K562 (cell line): ENCODE measurements at regions not wholly inside any gene's neighbourhood (a gene's known extent, or its start where the extent isn't known, plus 50 kb on each side); places are given as distances from the start of the nearest gene placed in this dataset.

Source experiments
- CC2D1A ChIP-seq: fragments of 450-650 bp; IDR thresholded peaks from 2 replicates; pipeline ENCODE4 v1.6.1; 2017; ENCODE audit warnings: mild to moderate bottlenecking
- EHMT2 ChIP-seq: fragments of 450-650 bp; IDR thresholded peaks from 2 replicates; pipeline ENCODE4 v1.6.1; 2018; ENCODE audit warnings: antibody characterized with exemption
- MBD1 ChIP-seq: fragments of 250-450 bp; sonication (Bioruptor Pico); IDR thresholded peaks from 2 replicates; pipeline ENCODE4 v1.8.0; 2022; ENCODE audit warnings: inconsistent platforms
- MCM5 ChIP-seq: fragments of 450-650 bp; IDR thresholded peaks from 2 replicates; pipeline ENCODE4 v1.6.1; 2016; ENCODE audit warnings: low read depth
- PREB ChIP-seq: sonication (generic); formaldehyde crosslinking; IDR thresholded peaks from 2 replicates; pipeline ENCODE4 v1.8.1; 2023; ENCODE audit warnings: mild to moderate bottlenecking, missing genetic modification reagents
- RBBP5 ChIP-seq: fragments of 200-600 bp; sonication (generic); IDR thresholded peaks from 2 replicates; pipeline ENCODE4 v1.6.1; 2012; ENCODE audit warnings: borderline replicate concordance, mild to moderate bottlenecking, low read length, control low read depth, inconsistent platforms; ENCODE audit not compliant: insufficient read depth, poor library complexity, severe bottlenecking
- THAP12 ChIP-seq: fragments of 250-450 bp; sonication (Bioruptor Pico); IDR thresholded peaks from 2 replicates; pipeline ENCODE4 v1.9.0; 2021; ENCODE audit warnings: mild to moderate bottlenecking, inconsistent platforms
- ZNF3 ChIP-seq: fragments of 250-450 bp; sonication (Bioruptor Pico); IDR thresholded peaks from 2 replicates; pipeline ENCODE4 v1.5.0; 2021; ENCODE audit warnings: mild to moderate bottlenecking, moderate library complexity
- ZNF561 ChIP-seq: fragments of 450-650 bp; formaldehyde crosslinking; conservative IDR thresholded peaks from 2 replicates; pipeline ENCODE4 v1.4.0; 2020; ENCODE audit warnings: mild to moderate bottlenecking, moderate library complexity
- ZNF717 ChIP-seq: fragments of 250-450 bp; sonication (Bioruptor Pico); IDR thresholded peaks from 2 replicates; pipeline ENCODE4 v1.5.0; 2021
- ZNF830 ChIP-seq: fragments of 250-450 bp; sonication (Bioruptor Pico); IDR thresholded peaks from 2 replicates; pipeline ENCODE4 v1.5.0; 2021; ENCODE audit warnings: mild to moderate bottlenecking

GRCh38 chr22:48486134-48486532 lies 1341.5 kb downstream of the BRD1 start (continued):
- no peak for TF ChIP-seq MBD1 (CRISPR knock-in tag)
- no peak for TF ChIP-seq THAP12 (CRISPR knock-in tag)
- TF ChIP-seq RBBP5 = no peak
- no peak for TF ChIP-seq ZNF3 (CRISPR knock-in tag)
- TF ChIP-seq ZNF561 = no peak
- no peak for TF ChIP-seq CC2D1A
- no peak for TF ChIP-seq MCM5
- no peak for TF ChIP-seq ZNF717 (CRISPR knock-in tag)
- no peak for TF ChIP-seq ZNF830 (CRISPR knock-in tag)
- no peak for TF ChIP-seq PREB (CRISPR knock-in tag)
- no peak for TF ChIP-seq EHMT2
- TF ChIP-seq, all 486 proteins: peak for 0
